ENCODE measurements at regions not wholly inside any gene's neighbourhood (a gene's known extent, or its start where the extent isn't known, plus 50 kb on each side); places are given as distances from the start of the nearest gene placed in this dataset.

GRCh38 chr15:93819826-93820225, 411.5 kb upstream of the MCTP2 start (continued):
- TF ChIP-seq, protein P1, sequence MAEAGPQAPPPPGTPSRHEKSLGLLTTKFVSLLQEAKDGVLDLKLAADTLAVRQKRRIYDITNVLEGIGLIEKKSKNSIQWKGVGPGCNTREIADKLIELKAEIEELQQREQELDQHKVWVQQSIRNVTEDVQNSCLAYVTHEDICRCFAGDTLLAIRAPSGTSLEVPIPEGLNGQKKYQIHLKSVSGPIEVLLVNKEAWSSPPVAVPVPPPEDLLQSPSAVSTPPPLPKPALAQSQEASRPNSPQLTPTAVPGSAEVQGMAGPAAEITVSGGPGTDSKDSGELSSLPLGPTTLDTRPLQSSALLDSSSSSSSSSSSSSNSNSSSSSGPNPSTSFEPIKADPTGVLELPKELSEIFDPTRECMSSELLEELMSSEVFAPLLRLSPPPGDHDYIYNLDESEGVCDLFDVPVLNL (CRISPR knock-in tag; IDR thresholded peaks at IDR 0.05; ENCODE audit: borderline replicate concordance, low read depth) = no peak
- TF ChIP-seq ATF6 (CRISPR knock-in tag; IDR thresholded peaks at IDR 0.05) = no peak
- TF ChIP-seq, protein P2, sequence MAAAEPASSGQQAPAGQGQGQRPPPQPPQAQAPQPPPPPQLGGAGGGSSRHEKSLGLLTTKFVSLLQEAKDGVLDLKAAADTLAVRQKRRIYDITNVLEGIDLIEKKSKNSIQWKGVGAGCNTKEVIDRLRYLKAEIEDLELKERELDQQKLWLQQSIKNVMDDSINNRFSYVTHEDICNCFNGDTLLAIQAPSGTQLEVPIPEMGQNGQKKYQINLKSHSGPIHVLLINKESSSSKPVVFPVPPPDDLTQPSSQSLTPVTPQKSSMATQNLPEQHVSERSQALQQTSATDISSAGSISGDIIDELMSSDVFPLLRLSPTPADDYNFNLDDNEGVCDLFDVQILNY (CRISPR knock-in tag; IDR thresholded peaks at IDR 0.05) = no peak
- no peak for TF ChIP-seq ZNF232 (CRISPR knock-in tag; IDR thresholded peaks at IDR 0.05)
- TF ChIP-seq NFATC4 (CRISPR knock-in tag; IDR thresholded peaks at IDR 0.05) = no peak
- no peak for TF ChIP-seq FOXP1 (CRISPR knock-in tag; IDR thresholded peaks at IDR 0.05; ENCODE audit: borderline replicate concordance)
- no peak for TF ChIP-seq ZNF423 (CRISPR knock-in tag; IDR thresholded peaks at IDR 0.05)
- TF ChIP-seq, protein P3, sequence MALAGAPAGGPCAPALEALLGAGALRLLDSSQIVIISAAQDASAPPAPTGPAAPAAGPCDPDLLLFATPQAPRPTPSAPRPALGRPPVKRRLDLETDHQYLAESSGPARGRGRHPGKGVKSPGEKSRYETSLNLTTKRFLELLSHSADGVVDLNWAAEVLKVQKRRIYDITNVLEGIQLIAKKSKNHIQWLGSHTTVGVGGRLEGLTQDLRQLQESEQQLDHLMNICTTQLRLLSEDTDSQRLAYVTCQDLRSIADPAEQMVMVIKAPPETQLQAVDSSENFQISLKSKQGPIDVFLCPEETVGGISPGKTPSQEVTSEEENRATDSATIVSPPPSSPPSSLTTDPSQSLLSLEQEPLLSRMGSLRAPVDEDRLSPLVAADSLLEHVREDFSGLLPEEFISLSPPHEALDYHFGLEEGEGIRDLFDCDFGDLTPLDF (CRISPR knock-in tag; IDR thresholded peaks at IDR 0.05) = no peak

DNA sequence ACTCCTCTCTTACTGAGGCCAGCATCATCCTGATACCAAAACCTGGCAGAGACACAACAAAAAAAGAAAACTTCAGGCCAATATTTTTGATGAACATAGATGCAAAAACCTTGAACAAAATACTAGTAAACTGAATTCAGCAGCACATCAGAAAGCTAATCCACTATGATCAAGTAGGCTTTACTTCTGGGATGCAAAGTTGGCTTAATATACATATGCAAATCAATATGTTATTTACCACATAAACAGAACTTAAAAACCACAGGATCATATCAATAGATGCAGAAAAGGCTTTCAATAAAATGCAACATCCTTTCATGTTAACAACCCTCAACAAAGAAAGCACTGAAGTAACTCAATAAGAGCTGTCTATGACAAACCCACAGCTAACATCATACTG, 414.5 kb upstream of the MCTP2 start:
- peaks cover 14% of the 10 kb centered on the region for H3K36me3 Mint-ChIP-seq
- no peak overlapping the region for H3K4me3 Mint-ChIP-seq
- H3K27ac Mint-ChIP-seq = no peak overlapping the region
- H3K9me3 Mint-ChIP-seq = peaks cover 21% of the 10 kb centered on the region
- TF ChIP-seq, protein P4, sequence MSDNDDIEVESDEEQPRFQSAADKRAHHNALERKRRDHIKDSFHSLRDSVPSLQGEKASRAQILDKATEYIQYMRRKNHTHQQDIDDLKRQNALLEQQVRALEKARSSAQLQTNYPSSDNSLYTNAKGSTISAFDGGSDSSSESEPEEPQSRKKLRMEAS (CRISPR knock-in tag; IDR thresholded peaks at IDR 0.05) = no peak
- TF ChIP-seq IRF1 (CRISPR knock-in tag; IDR thresholded peaks at IDR 0.05) (no peak), ERG (CRISPR knock-in tag; IDR thresholded peaks at IDR 0.05) (no peak), ELF4 (CRISPR knock-in tag; IDR thresholded peaks at IDR 0.05; ENCODE audit: low read depth) (no peak), MYBL2 (CRISPR knock-in tag; IDR thresholded peaks at IDR 0.05) (no peak), HMGA2 (CRISPR knock-in tag; IDR thresholded peaks at IDR 0.05) (no peak), TEAD4 (CRISPR knock-in tag; IDR thresholded peaks at IDR 0.05) (no peak), SMAD4 (CRISPR knock-in tag; IDR thresholded peaks at IDR 0.05) (no peak)
- peaks cover 18% of the 10 kb centered on the region for H3K4me1 Mint-ChIP-seq
- POLR2A ChIA-PET = interaction anchor here (0.6 kb wide), 1 partner anchor 75 kb away, joined by 3 read pairs; no protein-coding TSS in a partner anchor
- ATAC-seq = no peak
- no peak for DNase-seq (ENCODE audit: low spot score)
- CTCF ChIA-PET = no interaction called here
- H3K27me3 Mint-ChIP-seq (ENCODE audit: low read depth) = no peaks in the 10 kb centered on the region; the same call in 1 of the 2 replicates

GRCh38 chr15:93811305-93811704, 420.1 kb upstream of the MCTP2 start:
- Mint-ChIP-seq H3K36me3 (no peaks in the 10 kb centered on the region), H3K9me3 (0 out of 2 replicates have a peak, but pooled peaks cover 3% of the 10 kb centered on the region), H3K4me1 (peaks cover 11% of the 10 kb centered on the region), H3K27me3 (ENCODE audit: low read depth) (no peaks in the 10 kb centered on the region), H3K4me3 (no peak overlapping the region), H3K27ac (no peak overlapping the region)
- TF ChIP-seq, protein P5, sequence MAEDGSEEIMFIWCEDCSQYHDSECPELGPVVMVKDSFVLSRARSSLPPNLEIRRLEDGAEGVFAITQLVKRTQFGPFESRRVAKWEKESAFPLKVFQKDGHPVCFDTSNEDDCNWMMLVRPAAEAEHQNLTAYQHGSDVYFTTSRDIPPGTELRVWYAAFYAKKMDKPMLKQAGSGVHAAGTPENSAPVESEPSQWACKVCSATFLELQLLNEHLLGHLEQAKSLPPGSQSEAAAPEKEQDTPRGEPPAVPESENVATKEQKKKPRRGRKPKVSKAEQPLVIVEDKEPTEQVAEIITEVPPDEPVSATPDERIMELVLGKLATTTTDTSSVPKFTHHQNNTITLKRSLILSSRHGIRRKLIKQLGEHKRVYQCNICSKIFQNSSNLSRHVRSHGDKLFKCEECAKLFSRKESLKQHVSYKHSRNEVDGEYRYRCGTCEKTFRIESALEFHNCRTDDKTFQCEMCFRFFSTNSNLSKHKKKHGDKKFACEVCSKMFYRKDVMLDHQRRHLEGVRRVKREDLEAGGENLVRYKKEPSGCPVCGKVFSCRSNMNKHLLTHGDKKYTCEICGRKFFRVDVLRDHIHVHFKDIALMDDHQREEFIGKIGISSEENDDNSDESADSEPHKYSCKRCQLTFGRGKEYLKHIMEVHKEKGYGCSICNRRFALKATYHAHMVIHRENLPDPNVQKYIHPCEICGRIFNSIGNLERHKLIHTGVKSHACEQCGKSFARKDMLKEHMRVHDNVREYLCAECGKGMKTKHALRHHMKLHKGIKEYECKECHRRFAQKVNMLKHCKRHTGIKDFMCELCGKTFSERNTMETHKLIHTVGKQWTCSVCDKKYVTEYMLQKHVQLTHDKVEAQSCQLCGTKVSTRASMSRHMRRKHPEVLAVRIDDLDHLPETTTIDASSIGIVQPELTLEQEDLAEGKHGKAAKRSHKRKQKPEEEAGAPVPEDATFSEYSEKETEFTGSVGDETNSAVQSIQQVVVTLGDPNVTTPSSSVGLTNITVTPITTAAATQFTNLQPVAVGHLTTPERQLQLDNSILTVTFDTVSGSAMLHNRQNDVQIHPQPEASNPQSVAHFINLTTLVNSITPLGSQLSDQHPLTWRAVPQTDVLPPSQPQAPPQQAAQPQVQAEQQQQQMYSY (CRISPR knock-in tag; IDR thresholded peaks at IDR 0.05) = no peak
- TF ChIP-seq TEAD1 (CRISPR knock-in tag; IDR thresholded peaks at IDR 0.05) (no peak), ZBTB21 (CRISPR knock-in tag; IDR thresholded peaks at IDR 0.05; ENCODE audit: borderline replicate concordance) (no peak), ZNF317 (CRISPR knock-in tag; IDR thresholded peaks at IDR 0.05; ENCODE audit: borderline replicate concordance, low read depth) (no peak), CTCF (IDR thresholded peaks at IDR 0.05) (no peak)
- CTCF ChIA-PET = interaction anchor here (0.9 kb wide), 1 partner anchor 164 kb away, joined by 3 read pairs; no protein-coding TSS in a partner anchor
- DNase-seq (ENCODE audit: low spot score) (no peak), ATAC-seq (no peak)
- POLR2A ChIA-PET = no interaction called here
